PC-9 (cell line): ENCODE measurements at regions not wholly inside any gene's neighbourhood (a gene's known extent, or its start where the extent isn't known, plus 50 kb on each side); places are given as distances from the start of the nearest gene placed in this dataset.

Experiments used
- BruUV-seq: library from RNA; stranded (reverse); fragments of 400-500 nt; replicated peaks from 2 replicates; lab custom pipeline; 2021; lab: Mats Ljungman, UMichigan
- CTCF ChIA-PET: fragments of 300-600 bp; sonication (Branson Sonifier 250); formaldehyde crosslinking; loops from one replicate; lab custom pipeline; 2022; ENCODE audit warnings: antibody characterized with exemption; lab: Charles Lee
- POLR2A ChIA-PET: fragments of 300-600 bp; sonication (Branson Sonifier 250); formaldehyde crosslinking; loops from one replicate; lab custom pipeline; 2022; ENCODE audit warnings: antibody characterized with exemption; ENCODE audit not compliant: unreplicated experiment; lab: Charles Lee
- DNase-seq, 2 experiments: peaks; one replicate each; pipeline versions ENCODE4 v3.0.0 to v3.0.0-alpha.2; 2015 to 2022; ENCODE audit warnings: mixed read lengths in 1 of 2
- H2AFZ ChIP-seq: fragments of 200-600 bp; sonication (generic); 2 replicates; pipeline ENCODE4 v1.8.1; 2017; ENCODE audit warnings: antibody characterized with exemption
- H3F3A ChIP-seq: fragments of 200-600 bp; sonication (generic); 2 replicates; pipeline ENCODE4 v1.8.1; 2017; ENCODE audit warnings: antibody characterized with exemption, mild to moderate bottlenecking, low read depth; ENCODE audit not compliant: insufficient read depth
- H3K27ac ChIP-seq: fragments of 200-600 bp; sonication (generic); 2 replicates; pipeline ENCODE4 v1.6.1; 2016; ENCODE audit warnings: mixed run types
- H3K27me3 ChIP-seq: fragments of 200-600 bp; sonication (generic); 2 replicates; pipeline ENCODE4 v1.6.1; 2016; ENCODE audit warnings: low read depth, mixed run types; ENCODE audit not compliant: insufficient read depth
- H3K36me3 ChIP-seq: fragments of 200-600 bp; sonication (generic); 2 replicates; pipeline ENCODE4 v1.6.1; 2016; ENCODE audit warnings: low read depth, mixed run types
- H3K4me1 ChIP-seq: fragments of 200-600 bp; sonication (generic); replicated peaks from 2 replicates; pipeline ENCODE4 v1.6.1; 2016; ENCODE audit warnings: mixed run types; ENCODE audit not compliant: insufficient read depth
- H3K4me2 ChIP-seq: fragments of 200-600 bp; sonication (generic); 2 replicates; pipeline ENCODE4 v1.6.1; 2017; ENCODE audit warnings: mixed run types
- H3K4me3 ChIP-seq: fragments of 200-600 bp; sonication (generic); 2 replicates; pipeline ENCODE4 v1.6.1; 2016; ENCODE audit warnings: mixed run types
- H3K79me2 ChIP-seq: fragments of 200-600 bp; sonication (generic); 2 replicates; pipeline ENCODE4 v1.6.1; 2017; ENCODE audit warnings: low read depth, mixed run types
- H3K9me2 ChIP-seq: fragments of 200-600 bp; sonication (generic); 2 replicates; pipeline ENCODE4 v1.8.1; 2017; ENCODE audit warnings: mild to moderate bottlenecking; ENCODE audit not compliant: insufficient read depth
- H3K9me3 ChIP-seq: fragments of 200-600 bp; sonication (generic); 2 replicates; pipeline ENCODE4 v1.8.1; 2016; ENCODE audit warnings: low read depth; ENCODE audit not compliant: insufficient read depth
- H4K20me1 ChIP-seq: fragments of 200-600 bp; sonication (generic); 2 replicates; pipeline ENCODE4 v1.8.1; 2017; ENCODE audit not compliant: insufficient read depth
- EZH2 ChIP-seq: fragments of 200-600 bp; sonication (generic); IDR thresholded peaks from 2 replicates; pipeline ENCODE4 v1.8.0; 2017; ENCODE audit warnings: antibody characterized with exemption, low read depth
- intact Hi-C: fragments of 100-400 bp; cut with micrococcal nuclease; formaldehyde crosslinking; loops from one replicate; pipeline ENCODE4 v1.10.0; 2022; ENCODE audit not compliant: unreplicated experiment
- TF ChIP-seq, protein P1 (sequence below): fragments of 200-600 bp; sonication (generic); conservative IDR thresholded peaks from 2 replicates; pipeline ENCODE4 v1.6.1; 2017; ENCODE audit warnings: mixed run types, antibody characterized with exemption, mild to moderate bottlenecking, moderate library complexity

DNA sequence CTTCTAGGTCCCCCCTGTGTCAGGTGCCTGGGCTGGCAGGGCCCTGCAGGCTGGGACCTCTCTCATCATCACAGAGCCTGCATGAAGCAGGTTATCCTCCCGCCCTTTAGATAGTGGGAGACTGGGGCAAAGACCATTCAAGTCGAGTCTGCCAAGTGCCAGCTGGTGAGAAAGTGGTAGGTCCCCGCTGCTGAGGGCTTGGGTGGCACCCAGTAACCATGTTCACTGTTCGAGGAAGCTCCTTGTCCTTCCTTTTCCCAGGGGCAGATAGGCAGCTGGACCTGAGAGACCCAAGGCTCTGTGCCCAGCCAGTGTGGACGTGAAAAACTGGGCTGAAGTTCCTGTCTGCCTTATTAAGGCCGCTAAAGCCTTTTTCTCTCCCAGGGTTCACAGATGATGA, 1319.8 kb downstream of the TBC1D22A start:
- no peaks in the 10 kb centered on the region for H3K36me3 ChIP-seq
- no peaks in the 10 kb centered on the region for H3K9me3 ChIP-seq
- H3K4me3 ChIP-seq: no peak overlapping the region
- no peak overlapping the region for H2AFZ ChIP-seq
- no peaks in the 10 kb centered on the region for H3F3A ChIP-seq
- BruUV-seq: no TSS peak
- no peak overlapping the region for H3K4me2 ChIP-seq
- no peaks in the 10 kb centered on the region for H3K79me2 ChIP-seq
- H3K27ac ChIP-seq: no peak overlapping the region
- intact Hi-C loops: no loop called here
- DNase-seq: no peak
- no peaks in the 10 kb centered on the region for H3K9me2 ChIP-seq
- no peaks in the 10 kb centered on the region for H4K20me1 ChIP-seq
- TF ChIP-seq EZH2: no peak
- peaks cover 97% of the 10 kb centered on the region for H3K27me3 ChIP-seq
- ChIA-PET POLR2A (no interaction called here), CTCF (no interaction called here)
- H3K4me1 ChIP-seq: no peaks in the 10 kb centered on the region

DNA sequence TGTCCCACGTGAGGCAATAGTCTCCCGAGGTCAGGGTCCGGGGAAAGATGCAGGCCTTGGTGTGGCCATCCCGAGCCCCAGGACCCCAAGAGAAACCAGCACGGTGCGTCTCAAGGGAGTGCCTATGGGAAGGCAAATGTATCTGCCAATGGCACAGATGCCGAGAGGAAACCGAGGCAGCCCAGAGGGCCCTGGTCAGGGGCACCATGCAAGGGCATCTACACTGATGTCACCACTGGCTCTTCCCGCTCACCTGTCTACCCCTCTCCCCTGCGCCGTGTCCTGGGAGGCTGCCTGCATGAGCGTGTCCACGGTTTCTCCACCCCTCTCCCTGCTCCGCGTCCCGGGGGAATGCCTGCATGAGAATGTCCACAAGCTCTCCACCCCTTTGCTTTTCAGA, 1318.8 kb downstream of the TBC1D22A start:
- H3K9me3 ChIP-seq: no peaks in the 10 kb centered on the region
- TF ChIP-seq, protein P1, sequence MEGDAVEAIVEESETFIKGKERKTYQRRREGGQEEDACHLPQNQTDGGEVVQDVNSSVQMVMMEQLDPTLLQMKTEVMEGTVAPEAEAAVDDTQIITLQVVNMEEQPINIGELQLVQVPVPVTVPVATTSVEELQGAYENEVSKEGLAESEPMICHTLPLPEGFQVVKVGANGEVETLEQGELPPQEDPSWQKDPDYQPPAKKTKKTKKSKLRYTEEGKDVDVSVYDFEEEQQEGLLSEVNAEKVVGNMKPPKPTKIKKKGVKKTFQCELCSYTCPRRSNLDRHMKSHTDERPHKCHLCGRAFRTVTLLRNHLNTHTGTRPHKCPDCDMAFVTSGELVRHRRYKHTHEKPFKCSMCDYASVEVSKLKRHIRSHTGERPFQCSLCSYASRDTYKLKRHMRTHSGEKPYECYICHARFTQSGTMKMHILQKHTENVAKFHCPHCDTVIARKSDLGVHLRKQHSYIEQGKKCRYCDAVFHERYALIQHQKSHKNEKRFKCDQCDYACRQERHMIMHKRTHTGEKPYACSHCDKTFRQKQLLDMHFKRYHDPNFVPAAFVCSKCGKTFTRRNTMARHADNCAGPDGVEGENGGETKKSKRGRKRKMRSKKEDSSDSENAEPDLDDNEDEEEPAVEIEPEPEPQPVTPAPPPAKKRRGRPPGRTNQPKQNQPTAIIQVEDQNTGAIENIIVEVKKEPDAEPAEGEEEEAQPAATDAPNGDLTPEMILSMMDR: no peak
- TF ChIP-seq EZH2: no peak
- H4K20me1 ChIP-seq: no peaks in the 10 kb centered on the region
- ChIA-PET CTCF (no interaction called here), POLR2A (no interaction called here)
- no peak for DNase-seq
- intact Hi-C loops: no loop called here
- H3K4me2 ChIP-seq: no peak overlapping the region
- no peaks in the 10 kb centered on the region for H3K36me3 ChIP-seq
- H3K27me3 ChIP-seq: peaks cover 100% of the 10 kb centered on the region
- H3K4me1 ChIP-seq: no peaks in the 10 kb centered on the region
- no peak overlapping the region for H3K27ac ChIP-seq
- no TSS peak for BruUV-seq
- no peaks in the 10 kb centered on the region for H3K79me2 ChIP-seq
- H3K4me3 ChIP-seq: no peak overlapping the region
- no peak overlapping the region for H2AFZ ChIP-seq
- no peaks in the 10 kb centered on the region for H3K9me2 ChIP-seq
- H3F3A ChIP-seq: no peaks in the 10 kb centered on the region

DNA sequence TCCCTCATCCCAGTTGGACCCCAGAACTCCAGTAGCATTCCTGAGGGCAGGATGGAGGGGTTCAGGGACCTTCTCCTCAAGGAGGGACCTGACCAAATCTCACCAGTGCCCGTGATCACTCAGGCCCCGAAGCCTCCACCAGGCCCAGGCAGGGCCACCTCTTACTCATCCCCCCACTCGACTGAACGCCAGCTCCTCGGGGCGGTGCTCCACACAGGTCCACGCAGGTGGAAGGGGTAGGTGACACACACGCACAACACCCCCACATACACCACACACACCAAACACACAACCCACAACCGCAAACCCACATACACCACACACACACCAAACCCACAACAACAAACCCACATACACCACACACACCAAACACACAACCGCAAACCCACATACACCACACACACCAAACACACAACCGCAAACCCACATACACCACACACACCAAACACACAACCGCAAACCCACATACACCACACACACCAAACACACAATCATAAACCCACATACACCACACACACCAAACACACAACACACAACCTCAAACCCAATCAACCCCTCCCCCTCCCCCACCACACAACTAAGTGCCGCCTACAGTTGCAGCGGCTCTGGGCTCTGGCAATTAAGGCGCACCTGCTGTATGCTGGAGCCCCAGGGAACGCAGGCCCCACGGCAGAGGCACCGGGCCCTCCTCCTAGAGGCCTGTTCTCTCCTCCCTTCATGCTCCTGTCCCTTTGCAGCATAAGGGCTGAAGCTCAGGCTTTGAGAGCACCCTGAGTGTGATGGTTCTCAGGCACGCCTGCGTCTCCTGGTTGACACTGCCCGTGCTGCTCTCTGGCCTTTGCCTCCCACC, 1318.1 kb downstream of the TBC1D22A start:
- Histone ChIP-seq H3K79me2 (no peaks in the 10 kb centered on the region), H3K4me2 (no peak overlapping the region), H3K4me1 (no peaks in the 10 kb centered on the region), H3K27me3 (peaks cover 100% of the 10 kb centered on the region), H3K4me3 (no peak overlapping the region), H2AFZ (no peak overlapping the region), H3K9me3 (no peaks in the 10 kb centered on the region), H3K36me3 (no peaks in the 10 kb centered on the region), H3F3A (no peaks in the 10 kb centered on the region), H3K9me2 (no peaks in the 10 kb centered on the region), H3K27ac (no peak overlapping the region), H4K20me1 (no peaks in the 10 kb centered on the region)
- TF ChIP-seq EZH2: no peak
- TF ChIP-seq, protein P1: no peak
- POLR2A ChIA-PET: no interaction called here
- CTCF ChIA-PET: no interaction called here
- no TSS peak for BruUV-seq
- intact Hi-C loops: no loop called here
- no peak for DNase-seq
